Keratinocyte (primary cell): ENCODE measurements at regions not wholly inside any gene's neighbourhood (a gene's known extent, or its start where the extent isn't known, plus 50 kb on each side); places are given as distances from the start of the nearest gene placed in this dataset.

Source experiments
- DNase-seq: peaks from one replicate; pipeline ENCODE4 v3.0.0-alpha.2; 2011; ENCODE audit warnings: low read depth, missing footprints, low spot score
- FAIRE-seq: peaks from 2 replicates; lab custom pipeline; 2011; peaks lifted over from hg19 to GRCh38; lab: Jason Lieb, UNC
- H2AFZ ChIP-seq: 2 replicates; pipeline ENCODE4 v1.6.0; 2012; ENCODE audit warnings: low read length, control low read depth, inconsistent platforms; ENCODE audit not compliant: control insufficient read depth
- H3K27ac ChIP-seq: 2 replicates; pipeline ENCODE4 v1.5.1; 2011; ENCODE audit warnings: low read length; ENCODE audit not compliant: control insufficient read depth, insufficient read depth
- H3K27me3 ChIP-seq: 3 replicates; pipeline ENCODE4 v1.6.0; 2011; ENCODE audit warnings: low read length; ENCODE audit not compliant: control insufficient read depth, insufficient read depth; ENCODE audit errors: extremely low read depth
- H3K36me3 ChIP-seq, 2 experiments: 2 replicates in 1 of 2; 3 replicates in 1 of 2; pipeline ENCODE4 v1.5.1; 2011; ENCODE audit warnings: low read length in 2 of 2, mild to moderate bottlenecking in 1 of 2; ENCODE audit not compliant: control insufficient read depth in 2 of 2, insufficient read depth in 2 of 2; ENCODE audit errors: extremely low read depth in 1 of 2
- H3K4me1 ChIP-seq: 3 replicates; pipeline ENCODE4 v1.5.1; 2011; ENCODE audit warnings: low read length; ENCODE audit not compliant: control insufficient read depth, insufficient read depth; ENCODE audit errors: extremely low read depth
- H3K4me2 ChIP-seq: 3 replicates; pipeline ENCODE4 v1.6.0; 2011; ENCODE audit warnings: low read depth, low read length; ENCODE audit not compliant: control insufficient read depth, insufficient read depth; ENCODE audit errors: extremely low read depth
- H3K4me3 ChIP-seq, 3 experiments: fragments of 200-600 bp in 1 of 3; sonication (generic) in 1 of 3; 2 replicates in 2 of 3; 3 replicates in 1 of 3; pipeline ENCODE4 v1.5.1; 2011 to 2016; ENCODE audit warnings: low read length in 3 of 3, mild to moderate bottlenecking in 3 of 3, control low read depth in 2 of 3, inconsistent platforms in 1 of 3, low read depth in 1 of 3, mixed read lengths in 1 of 3, mixed run types in 1 of 3, moderate library complexity in 1 of 3; ENCODE audit not compliant: control insufficient read depth in 2 of 3, insufficient read depth in 2 of 3; ENCODE audit errors: extremely low read depth in 1 of 3
- H3K79me2 ChIP-seq: 2 replicates; pipeline ENCODE4 v1.6.0; 2012; ENCODE audit warnings: low read length; ENCODE audit not compliant: control insufficient read depth, insufficient read depth
- H3K9ac ChIP-seq: 3 replicates; pipeline ENCODE4 v1.6.0; 2011; ENCODE audit warnings: low read length; ENCODE audit not compliant: control insufficient read depth, insufficient read depth; ENCODE audit errors: extremely low read depth
- H3K9me1 ChIP-seq: 3 replicates; pipeline ENCODE4 v1.6.0; 2011; ENCODE audit warnings: low read length; ENCODE audit not compliant: control insufficient read depth, insufficient read depth; ENCODE audit errors: extremely low read depth
- H3K9me3 ChIP-seq: 2 replicates; pipeline ENCODE4 v1.5.1; 2012; ENCODE audit warnings: low read depth, low read length; ENCODE audit not compliant: control insufficient read depth
- H4K20me1 ChIP-seq: 3 replicates; pipeline ENCODE4 v1.6.0; 2011; ENCODE audit warnings: low read length; ENCODE audit not compliant: control insufficient read depth, insufficient read depth; ENCODE audit errors: extremely low read depth
- CTCF ChIP-seq, 3 experiments: IDR thresholded peaks in 1 of 3; conservative IDR thresholded peaks in 1 of 3; optimal IDR thresholded peaks in 1 of 3; 2 replicates in 2 of 3; 3 replicates in 1 of 3; pipeline versions ENCODE3 to v1.5.1; 2011; ENCODE audit warnings: low read length in 3 of 3, mild to moderate bottlenecking in 3 of 3, moderate library complexity in 2 of 3, control low read depth in 1 of 3, inconsistent platforms in 1 of 3; ENCODE audit not compliant: insufficient read depth in 2 of 3; ENCODE audit errors: extremely low read depth in 1 of 3
- EZH2 ChIP-seq: IDR thresholded peaks from one replicate; pipeline ENCODE4 v1.6.1; 2012; ENCODE audit warnings: inconsistent platforms, mild to moderate bottlenecking, low read length, moderate library complexity
- dilution Hi-C: fragments of 300-500 bp; cut with MboI; formaldehyde crosslinking; loops from one replicate; pipeline ENCODE4 v1.7.0; 2020; ENCODE audit warnings: low sequenced_read_pairs; ENCODE audit not compliant: extremely low pct_ligation_motif_present

GRCh38 chr10:107728807-107729206 is 564.3 kb upstream of the SORCS1 start:
- Histone ChIP-seq H3K4me2 (no peak overlapping the region), H3K27ac (no peak overlapping the region), H3K4me1 (no peaks in the 10 kb centered on the region), H3K36me3 (no peaks in the 10 kb centered on the region), H3K9ac (no peak overlapping the region), H4K20me1 (no peaks in the 10 kb centered on the region), H3K27me3 (no peaks in the 10 kb centered on the region), H3K9me3 (peaks cover 9% of the 10 kb centered on the region), H3K9me1 (no peaks in the 10 kb centered on the region), H3K4me3 (no peak overlapping the region), H2AFZ (no peak overlapping the region), H3K79me2 (no peaks in the 10 kb centered on the region)
- dilution Hi-C loops, result loop anchor here (5.0 kb wide), 1 partner anchor 37 kb away; no protein-coding TSS in a partner anchor
- TF ChIP-seq CTCF (optimal IDR thresholded peaks at IDR 0.05 in 1 of 3, IDR thresholded peaks at IDR 0.05 in 1 of 3, conservative IDR thresholded peaks at IDR 0.05 in 1 of 3; ENCODE audit: extremely low read depth in 1 of 3, insufficient read depth in 2 of 3, low read length in 3 of 3) (no peak), EZH2 (no peak)
- no peak for FAIRE-seq
- DNase-seq, result no peak

GRCh38 chr10:107727767-107728317 is 563.3 kb upstream of the SORCS1 start:
- DNase-seq, result no peak
- dilution Hi-C loops, result loop anchor here (5.0 kb wide), 1 partner anchor 36 kb away; no protein-coding TSS in a partner anchor
- Histone ChIP-seq H3K9ac (no peak overlapping the region), H4K20me1 (no peaks in the 10 kb centered on the region), H3K9me3 (peaks cover 9% of the 10 kb centered on the region), H3K36me3 (no peaks in the 10 kb centered on the region), H3K4me3 (no peak overlapping the region), H3K27me3 (no peaks in the 10 kb centered on the region), H3K9me1 (no peaks in the 10 kb centered on the region), H3K79me2 (no peaks in the 10 kb centered on the region), H3K27ac (no peak overlapping the region), H2AFZ (no peak overlapping the region), H3K4me1 (no peaks in the 10 kb centered on the region), H3K4me2 (no peak overlapping the region)
- FAIRE-seq, result no peak
- TF ChIP-seq EZH2 (no peak), CTCF (optimal IDR thresholded peaks at IDR 0.05 in 1 of 3, IDR thresholded peaks at IDR 0.05 in 1 of 3, conservative IDR thresholded peaks at IDR 0.05 in 1 of 3; ENCODE audit: extremely low read depth in 1 of 3, insufficient read depth in 2 of 3, low read length in 3 of 3) (no peak)
